Naive thymus-derived CD4-positive, alpha-beta T cell (primary cell): ENCODE measurements at regions not wholly inside any gene's neighbourhood (a gene's known extent, or its start where the extent isn't known, plus 50 kb on each side); places are given as distances from the start of the nearest gene placed in this dataset.

Source experiments
- ATAC-seq: fragments of 150-1000 bp; cut with Tn5 transposase; 2 replicates; pipeline ENCODE4 v1.10.0; 2021; ENCODE audit warnings: mild to moderate bottlenecking, moderate library complexity
- CTCF ChIA-PET: fragments of 350-600 bp; sonication (Branson Sonifier 250); formaldehyde crosslinking; loops from one replicate; lab custom pipeline; 2021; ENCODE audit warnings: antibody characterized with exemption; lab: Charles Lee
- POLR2A ChIA-PET: fragments of 350-600 bp; sonication (Branson Sonifier 250); formaldehyde crosslinking; loops from one replicate; lab custom pipeline; 2021; ENCODE audit warnings: antibody characterized with exemption, inconsistent platforms; lab: Charles Lee
- DNase-seq, 9 donors: peaks; one replicate each; pipeline versions ENCODE4 v3.0.0 to v3.0.0-alpha.2; 2020 to 2022; ENCODE audit warnings: mixed read lengths in 1 of 9
- H3K27ac ChIP-seq: one replicate; pipeline ENCODE4 v1.7.0; 2013; ENCODE audit warnings: mild to moderate bottlenecking, low read depth, low read length, moderate library complexity
- H3K27me3 ChIP-seq, 2 donors: one replicate each; pipeline ENCODE4 v1.7.0; 2013; ENCODE audit warnings: low read length in 2 of 2, mild to moderate bottlenecking in 2 of 2, moderate library complexity in 2 of 2; ENCODE audit not compliant: control insufficient read depth in 2 of 2, insufficient read depth in 2 of 2
- H3K36me3 ChIP-seq, 3 experiments: 1 replicate in 2 of 3; 2 replicates in 1 of 3; pipeline ENCODE4 v1.7.0; 2013; ENCODE audit warnings: low read length in 3 of 3, mild to moderate bottlenecking in 3 of 3, moderate library complexity in 1 of 3; ENCODE audit not compliant: insufficient read depth in 3 of 3, control insufficient read depth in 2 of 3
- H3K4me1 ChIP-seq, 2 donors: one replicate each; pipeline ENCODE4 v1.7.0; 2013; ENCODE audit warnings: low read length in 2 of 2, mild to moderate bottlenecking in 2 of 2, moderate library complexity in 1 of 2; ENCODE audit not compliant: control insufficient read depth in 2 of 2, insufficient read depth in 2 of 2
- H3K4me3 ChIP-seq: 2 replicates; pipeline ENCODE4 v1.7.0; 2013; ENCODE audit warnings: mild to moderate bottlenecking, low read length
- H3K9me3 ChIP-seq, 3 experiments: 1 replicate in 2 of 3; 2 replicates in 1 of 3; pipeline ENCODE4 v1.7.0; 2013; ENCODE audit warnings: low read length in 3 of 3; ENCODE audit not compliant: control insufficient read depth in 2 of 3
- H3K27ac Mint-ChIP-seq, 9 donors: one replicate each; pipeline ENCODE4 v1.8.0; 2020 to 2022; ENCODE audit warnings: mixed read lengths in 9 of 9, mild to moderate bottlenecking in 8 of 9, moderate library complexity in 5 of 9, inconsistent platforms in 2 of 9
- H3K27me3 Mint-ChIP-seq, 5 donors: one replicate each; pipeline ENCODE4 v1.8.0; 2021 to 2022; ENCODE audit warnings: mixed read lengths in 5 of 5, mild to moderate bottlenecking in 1 of 5
- H3K36me3 Mint-ChIP-seq, 5 donors: one replicate each; pipeline ENCODE4 v1.8.0; 2020 to 2022; ENCODE audit warnings: mixed read lengths in 5 of 5, mild to moderate bottlenecking in 3 of 5, inconsistent platforms in 1 of 5
- H3K4me1 Mint-ChIP-seq, 7 donors: one replicate each; pipeline ENCODE4 v1.8.0; 2020 to 2022; ENCODE audit warnings: mixed read lengths in 7 of 7, mild to moderate bottlenecking in 3 of 7, inconsistent platforms in 1 of 7
- H3K4me3 Mint-ChIP-seq, 10 donors: one replicate each; pipeline ENCODE4 v1.8.0; 2020 to 2022; ENCODE audit warnings: mild to moderate bottlenecking in 10 of 10, mixed read lengths in 10 of 10, moderate library complexity in 6 of 10, inconsistent platforms in 2 of 10
- H3K9me3 Mint-ChIP-seq, 11 donors: one replicate each; pipeline ENCODE4 v1.8.0; 2020 to 2022; ENCODE audit warnings: mixed read lengths in 11 of 11, mild to moderate bottlenecking in 4 of 11, inconsistent platforms in 1 of 11, moderate library complexity in 1 of 11
- intact Hi-C, 2 donors: fragments of 100-400 bp; cut with micrococcal nuclease; formaldehyde crosslinking; loops; one replicate each; pipeline ENCODE4 v1.15.1; 2023

- Histone ChIP-seq H3K4me1 (no peaks in the 10 kb centered on the region), H3K4me3 (no peak overlapping the region), H3K9me3 (no peaks in the 10 kb centered on the region), H3K27ac (no peak overlapping the region), H3K27me3 (no peaks in the 10 kb centered on the region), H3K36me3 (no peaks in the 10 kb centered on the region)
- DNase-seq (no peak), ATAC-seq (no peak)
- Mint-ChIP-seq H3K4me1 (no peaks in the 10 kb centered on the region), H3K36me3 (no peaks in the 10 kb centered on the region), H3K9me3 (no peaks in the 10 kb centered on the region), H3K27me3 (peaks cover 0 to 43% (median 27%) of the 10 kb centered on the region in 5 donors), H3K4me3 (no peak overlapping the region), H3K27ac (no peak overlapping the region)
- CTCF ChIA-PET, result no interaction called here
- intact Hi-C loops, result no loop called here
- POLR2A ChIA-PET, result no interaction called here
Observed at GRCh38 chr12:58086006-58086405, 144.6 kb downstream of the ATP23 start.

GRCh38 chr12:58086930-58087329, 145.6 kb downstream of the ATP23 start:
- no peaks in the 10 kb centered on the region for H3K9me3 ChIP-seq
- ATAC-seq (no peak), DNase-seq (no peak)
- no peaks in the 10 kb centered on the region for H3K36me3 Mint-ChIP-seq
- ChIA-PET CTCF (no interaction called here), POLR2A (no interaction called here)
- H3K4me1 ChIP-seq, result no peaks in the 10 kb centered on the region
- no peaks in the 10 kb centered on the region for H3K27me3 ChIP-seq
- no peak overlapping the region for H3K27ac ChIP-seq
- no peaks in the 10 kb centered on the region for H3K4me1 Mint-ChIP-seq
- intact Hi-C loops, result no loop called here
- H3K4me3 Mint-ChIP-seq, result no peak overlapping the region
- H3K36me3 ChIP-seq, result no peaks in the 10 kb centered on the region
- peaks cover 0 to 43% (median 32%) of the 10 kb centered on the region in 5 donors for H3K27me3 Mint-ChIP-seq
- no peaks in the 10 kb centered on the region for H3K9me3 Mint-ChIP-seq
- H3K27ac Mint-ChIP-seq, result no peak overlapping the region
- no peak overlapping the region for H3K4me3 ChIP-seq

- H3K4me1 Mint-ChIP-seq, result no peaks in the 10 kb centered on the region
- H3K36me3 ChIP-seq, result no peaks in the 10 kb centered on the region
- DNase-seq (no peak), ATAC-seq (no peak)
- POLR2A ChIA-PET, result interaction anchor here (0.6 kb wide), 1 partner anchor 296 kb away, joined by 3 read pairs; no protein-coding TSS in a partner anchor
- H3K27me3 Mint-ChIP-seq, result peaks cover 0 to 46% (median 33%) of the 10 kb centered on the region in 5 donors
- CTCF ChIA-PET, result interaction anchor here (0.7 kb wide), 1 partner anchor 561 kb away, joined by 3 read pairs; no protein-coding TSS in a partner anchor
- no peaks in the 10 kb centered on the region for H3K9me3 Mint-ChIP-seq
- H3K4me1 ChIP-seq, result no peaks in the 10 kb centered on the region
- no peak overlapping the region for H3K4me3 Mint-ChIP-seq
- H3K36me3 Mint-ChIP-seq, result no peaks in the 10 kb centered on the region
- no peak overlapping the region for H3K4me3 ChIP-seq
- H3K27me3 ChIP-seq, result no peaks in the 10 kb centered on the region
- intact Hi-C loops, result no loop called here
- H3K27ac Mint-ChIP-seq, result no peak overlapping the region
- no peaks in the 10 kb centered on the region for H3K9me3 ChIP-seq
- H3K27ac ChIP-seq, result no peak overlapping the region
Observed at GRCh38 chr12:58087423-58088127, 146.2 kb downstream of the ATP23 start.

GRCh38 chr12:58089588-58089987, 148.2 kb downstream of the ATP23 start:
- DNase-seq (no peak), ATAC-seq (no peak)
- POLR2A ChIA-PET, result no interaction called here
- Histone ChIP-seq H3K36me3 (no peaks in the 10 kb centered on the region), H3K4me3 (no peak overlapping the region), H3K4me1 (no peaks in the 10 kb centered on the region), H3K27ac (no peak overlapping the region), H3K27me3 (no peaks in the 10 kb centered on the region), H3K9me3 (no peaks in the 10 kb centered on the region)
- CTCF ChIA-PET, result no interaction called here
- H3K4me1 Mint-ChIP-seq, result peaks cover 0 to 7% (median 0%) of the 10 kb centered on the region in 7 donors
- H3K27ac Mint-ChIP-seq, result no peak overlapping the region
- H3K27me3 Mint-ChIP-seq, result peaks cover 0 to 36% (median 27%) of the 10 kb centered on the region in 5 donors
- no peaks in the 10 kb centered on the region for H3K9me3 Mint-ChIP-seq
- intact Hi-C loops, result no loop called here
- no peak overlapping the region for H3K4me3 Mint-ChIP-seq
- no peaks in the 10 kb centered on the region for H3K36me3 Mint-ChIP-seq

GRCh38 chr12:58090685-58091084, 149.3 kb downstream of the ATP23 start:
- H3K4me3 Mint-ChIP-seq, result no peak overlapping the region
- Histone ChIP-seq H3K27ac (no peak overlapping the region), H3K4me3 (no peak overlapping the region), H3K27me3 (no peaks in the 10 kb centered on the region), H3K36me3 (no peaks in the 10 kb centered on the region), H3K9me3 (no peaks in the 10 kb centered on the region), H3K4me1 (no peaks in the 10 kb centered on the region)
- POLR2A ChIA-PET, result no interaction called here
- peaks cover 0 to 33% (median 24%) of the 10 kb centered on the region in 5 donors for H3K27me3 Mint-ChIP-seq
- DNase-seq, result no peak
- CTCF ChIA-PET, result no interaction called here
- H3K4me1 Mint-ChIP-seq, result peaks cover 0 to 7% (median 0%) of the 10 kb centered on the region in 7 donors
- intact Hi-C loops, result no loop called here
- H3K36me3 Mint-ChIP-seq, result no peaks in the 10 kb centered on the region
- ATAC-seq, result no peak
- no peak overlapping the region for H3K27ac Mint-ChIP-seq
- no peaks in the 10 kb centered on the region for H3K9me3 Mint-ChIP-seq

GRCh38 chr12:58095002-58095401, 153.6 kb downstream of the ATP23 start:
- H3K4me1 ChIP-seq, result no peaks in the 10 kb centered on the region
- intact Hi-C loops, result no loop called here
- ChIA-PET POLR2A (no interaction called here), CTCF (no interaction called here)
- peaks cover 0 to 7% (median 0%) of the 10 kb centered on the region in 7 donors for H3K4me1 Mint-ChIP-seq
- H3K27me3 Mint-ChIP-seq, result peaks cover 0 to 22% (median 18%) of the 10 kb centered on the region in 5 donors
- no peaks in the 10 kb centered on the region for H3K36me3 Mint-ChIP-seq
- DNase-seq, result no peak
- H3K27ac ChIP-seq, result no peak overlapping the region
- no peak overlapping the region for H3K27ac Mint-ChIP-seq
- H3K27me3 ChIP-seq, result no peaks in the 10 kb centered on the region
- H3K4me3 ChIP-seq, result no peak overlapping the region
- peaks cover 0 to 3% (median 0%) of the 10 kb centered on the region in 11 donors for H3K9me3 Mint-ChIP-seq
- H3K4me3 Mint-ChIP-seq, result no peak overlapping the region
- H3K9me3 ChIP-seq, result no peaks in the 10 kb centered on the region
- no peak for ATAC-seq
- no peaks in the 10 kb centered on the region for H3K36me3 ChIP-seq

- Histone ChIP-seq H3K27me3 (no peaks in the 10 kb centered on the region), H3K27ac (no peak overlapping the region), H3K9me3 (no peaks in the 10 kb centered on the region), H3K36me3 (no peaks in the 10 kb centered on the region), H3K4me1 (no peaks in the 10 kb centered on the region), H3K4me3 (no peak overlapping the region)
- Mint-ChIP-seq H3K36me3 (peaks cover 0 to 4% (median 0%) of the 10 kb centered on the region in 5 donors), H3K4me1 (peaks cover 0 to 5% (median 0%) of the 10 kb centered on the region in 7 donors), H3K4me3 (no peak overlapping the region), H3K27me3 (peaks cover 0 to 22% (median 18%) of the 10 kb centered on the region in 5 donors), H3K27ac (no peak overlapping the region), H3K9me3 (peaks cover 0 to 8% (median 3%) of the 10 kb centered on the region in 11 donors)
- ChIA-PET POLR2A (no interaction called here), CTCF (no interaction called here)
- intact Hi-C loops, result no loop called here
- no peak for ATAC-seq
- no peak for DNase-seq
Observed at GRCh38 chr12:58097741-58098140, 156.4 kb downstream of the ATP23 start.
